ENCODE measurements at regions not wholly inside any gene's neighbourhood (a gene's known extent, or its start where the extent isn't known, plus 50 kb on each side); places are given as distances from the start of the nearest gene placed in this dataset.

GRCh38 chr12:115259968-115260747 is 576.2 kb upstream of the TBX3 start:
- TF ChIP-seq CTCF (IDR thresholded peaks at IDR 0.05; ENCODE audit: low read length, missing control alignments): no peak
- H3K4me3 ChIP-seq (replicated peaks; ENCODE audit: low read depth, low read length): no peak overlapping the region
- DNase-seq (ENCODE audit: low read depth): no peak

GRCh38 chr12:115257791-115258190 is 573.8 kb upstream of the TBX3 start:
- no peak overlapping the region for H3K4me3 ChIP-seq (replicated peaks; ENCODE audit: low read depth, low read length)
- DNase-seq (ENCODE audit: low read depth): peak; percentile 53
- no peak for TF ChIP-seq CTCF (IDR thresholded peaks at IDR 0.05; ENCODE audit: low read length, missing control alignments)

- H3K4me3 ChIP-seq (replicated peaks; ENCODE audit: low read depth, low read length): no peak overlapping the region
- no peak for DNase-seq (ENCODE audit: low read depth)
- TF ChIP-seq CTCF (IDR thresholded peaks at IDR 0.05; ENCODE audit: low read length, missing control alignments): no peak
Observed at GRCh38 chr12:115255962-115256361, 572.0 kb upstream of the TBX3 start.

GRCh38 chr12:115255257-115255656 is 571.3 kb upstream of the TBX3 start:
- no peak overlapping the region for H3K4me3 ChIP-seq (replicated peaks; ENCODE audit: low read depth, low read length)
- TF ChIP-seq CTCF (IDR thresholded peaks at IDR 0.05; ENCODE audit: low read length, missing control alignments): no peak
- DNase-seq (ENCODE audit: low read depth): no peak

GRCh38 chr12:115253049-115253448 is 569.1 kb upstream of the TBX3 start:
- no peak overlapping the region for H3K4me3 ChIP-seq (replicated peaks; ENCODE audit: low read depth, low read length)
- no peak for TF ChIP-seq CTCF (IDR thresholded peaks at IDR 0.05; ENCODE audit: low read length, missing control alignments)
- DNase-seq (ENCODE audit: low read depth): no peak

GRCh38 chr12:115251727-115252126 is 567.8 kb upstream of the TBX3 start:
- no peak overlapping the region for H3K4me3 ChIP-seq (replicated peaks; ENCODE audit: low read depth, low read length)
- no peak for TF ChIP-seq CTCF (IDR thresholded peaks at IDR 0.05; ENCODE audit: low read length, missing control alignments)
- DNase-seq (ENCODE audit: low read depth): no peak
